Epithelial cell of esophagus (primary cell): ENCODE measurements at regions not wholly inside any gene's neighbourhood (a gene's known extent, or its start where the extent isn't known, plus 50 kb on each side); places are given as distances from the start of the nearest gene placed in this dataset.

Source experiments
- DNase-seq: peaks from one replicate; pipeline ENCODE4 v3.0.0; 2010; ENCODE audit warnings: low read depth
- H3K4me3 ChIP-seq: 2 replicates; pipeline ENCODE4 v1.5.1; 2011; ENCODE audit warnings: mild to moderate bottlenecking, low read length, control low read depth
- TF ChIP-seq, protein P1 (sequence below): IDR thresholded peaks from 2 replicates; pipeline ENCODE4 v1.5.1; 2011; ENCODE audit warnings: low read depth, mild to moderate bottlenecking, low read length, control low read depth, inconsistent platforms; ENCODE audit not compliant: insufficient read depth; ENCODE audit errors: missing control alignments

DNA sequence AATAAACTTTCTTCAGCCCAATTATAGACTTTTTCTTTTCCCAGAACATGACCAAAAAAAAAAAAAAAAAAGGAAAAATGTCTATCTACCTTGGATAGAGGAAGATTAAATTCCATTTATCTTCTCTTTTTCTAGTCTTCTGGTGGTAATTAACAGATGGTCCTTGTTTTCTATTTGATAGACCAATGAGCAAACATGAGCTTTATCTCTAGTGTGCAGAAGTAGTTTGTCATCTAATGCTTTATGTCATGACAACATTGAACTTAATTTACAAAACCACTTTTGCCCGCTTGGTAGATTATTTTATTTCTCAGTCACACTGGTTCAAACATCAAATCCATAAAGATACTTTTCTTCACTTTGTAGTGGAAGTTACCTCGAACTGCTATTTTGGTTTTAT lies 69.5 kb upstream of the ELL2 start:
- no peak overlapping the region for H3K4me3 ChIP-seq
- TF ChIP-seq, protein P1, sequence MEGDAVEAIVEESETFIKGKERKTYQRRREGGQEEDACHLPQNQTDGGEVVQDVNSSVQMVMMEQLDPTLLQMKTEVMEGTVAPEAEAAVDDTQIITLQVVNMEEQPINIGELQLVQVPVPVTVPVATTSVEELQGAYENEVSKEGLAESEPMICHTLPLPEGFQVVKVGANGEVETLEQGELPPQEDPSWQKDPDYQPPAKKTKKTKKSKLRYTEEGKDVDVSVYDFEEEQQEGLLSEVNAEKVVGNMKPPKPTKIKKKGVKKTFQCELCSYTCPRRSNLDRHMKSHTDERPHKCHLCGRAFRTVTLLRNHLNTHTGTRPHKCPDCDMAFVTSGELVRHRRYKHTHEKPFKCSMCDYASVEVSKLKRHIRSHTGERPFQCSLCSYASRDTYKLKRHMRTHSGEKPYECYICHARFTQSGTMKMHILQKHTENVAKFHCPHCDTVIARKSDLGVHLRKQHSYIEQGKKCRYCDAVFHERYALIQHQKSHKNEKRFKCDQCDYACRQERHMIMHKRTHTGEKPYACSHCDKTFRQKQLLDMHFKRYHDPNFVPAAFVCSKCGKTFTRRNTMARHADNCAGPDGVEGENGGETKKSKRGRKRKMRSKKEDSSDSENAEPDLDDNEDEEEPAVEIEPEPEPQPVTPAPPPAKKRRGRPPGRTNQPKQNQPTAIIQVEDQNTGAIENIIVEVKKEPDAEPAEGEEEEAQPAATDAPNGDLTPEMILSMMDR, result no peak
- no peak for DNase-seq

DNA sequence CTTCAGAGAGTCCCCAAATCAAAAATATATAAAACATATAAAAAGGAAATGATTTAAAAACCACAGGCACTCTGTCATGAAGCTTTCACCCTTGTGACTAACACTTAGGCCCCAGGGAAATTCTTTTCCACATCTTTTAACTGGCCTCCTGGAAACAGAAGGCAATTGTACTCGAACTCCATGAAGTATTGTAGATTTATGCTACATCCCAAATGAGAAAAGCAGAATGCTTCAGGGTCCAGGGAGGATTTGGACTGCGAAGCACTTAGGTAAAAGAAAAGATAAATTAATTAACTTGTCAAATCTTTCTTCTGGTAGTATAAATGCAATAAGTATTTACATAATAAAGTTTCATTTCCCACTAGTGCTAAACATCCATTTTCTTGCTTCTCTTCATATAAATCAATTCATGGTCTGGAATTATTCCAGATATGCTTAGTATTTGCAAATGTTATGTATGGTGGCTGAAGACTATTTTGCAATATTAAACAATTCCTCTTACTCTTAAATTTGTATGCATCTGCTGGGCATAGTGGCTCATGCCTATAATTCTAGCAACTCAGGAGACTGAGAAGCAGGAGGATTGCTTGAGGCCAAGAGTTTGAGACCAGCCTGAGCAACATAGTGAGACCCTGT lies 64.9 kb upstream of the ELL2 start:
- TF ChIP-seq, protein P1, result no peak
- DNase-seq, result peak; percentile 82
- no peak overlapping the region for H3K4me3 ChIP-seq

- peak; percentile 76 for DNase-seq
- TF ChIP-seq, protein P1, result no peak
Measured at GRCh38 chr5:96024683-96025475, 63.2 kb upstream of the ELL2 start.

DNA sequence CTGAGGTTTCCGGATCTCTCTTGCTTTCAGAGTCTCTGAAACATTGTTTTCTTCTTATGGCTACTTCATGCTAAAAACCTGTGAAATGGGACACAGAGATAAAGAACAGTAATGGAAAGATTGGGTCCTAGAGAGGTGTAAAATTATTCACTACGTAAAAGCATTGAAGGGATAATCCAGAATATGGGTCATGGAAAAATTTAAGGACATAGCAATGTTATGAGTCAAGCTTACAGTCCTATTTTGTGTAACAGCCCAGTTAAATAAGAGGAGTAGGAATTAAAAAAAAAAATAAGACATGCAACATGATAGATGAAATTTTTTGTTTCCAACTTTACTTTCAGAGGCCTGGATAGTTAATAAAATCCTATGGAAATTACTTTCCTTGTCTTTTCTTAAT lies 61.9 kb upstream of the ELL2 start:
- TF ChIP-seq, protein P1, result no peak
- H3K4me3 ChIP-seq, result no peak overlapping the region
- peak; percentile 41 for DNase-seq

More at GRCh38 chr5:96024683-96025475, 63.2 kb upstream of the ELL2 start:
- no peak overlapping the region for H3K4me3 ChIP-seq

- H3K4me3 ChIP-seq, result no peak overlapping the region
- no peak for DNase-seq
- TF ChIP-seq, protein P1, result no peak
Measured at GRCh38 chr5:96022971-96023370, 61.3 kb upstream of the ELL2 start.

GRCh38 chr5:96017951-96018350 lies 56.3 kb upstream of the ELL2 start:
- TF ChIP-seq, protein P1, result no peak
- peak; percentile 82 for DNase-seq
- no peak overlapping the region for H3K4me3 ChIP-seq
